Thyroid gland (tissue), 4 donors: ENCODE measurements at regions not wholly inside any gene's neighbourhood (a gene's known extent, or its start where the extent isn't known, plus 50 kb on each side); places are given as distances from the start of the nearest gene placed in this dataset.

Experiments
- DNase-seq, 2 donors: peaks; one replicate each; pipeline ENCODE4 v3.0.0-alpha.2; 2019
- H3K27ac ChIP-seq, 3 donors: fragments of 200-600 bp; sonication (generic); 1 replicate in 2 of 3; 2 replicates in 1 of 3; pipeline ENCODE4 v1.5.1; 2016 to 2019; ENCODE audit warnings: mild to moderate bottlenecking in 1 of 3, moderate library complexity in 1 of 3
- H3K27me3 ChIP-seq: fragments of 200-600 bp; sonication (generic); one replicate; pipeline ENCODE4 v1.5.1; 2019
- H3K36me3 ChIP-seq, 2 donors: fragments of 200-600 bp; sonication (generic); one replicate each; pipeline ENCODE4 v1.5.1; 2016 to 2019
- H3K4me1 ChIP-seq, 2 donors: fragments of 200-600 bp; sonication (generic); one replicate each; pipeline ENCODE4 v1.5.1; 2017 to 2019
- H3K4me3 ChIP-seq, 3 donors: fragments of 200-600 bp; sonication (generic); replicated peaks in 1 of 3; 1 replicate in 2 of 3; 2 replicates in 1 of 3; pipeline ENCODE4 v1.5.1; 2016; ENCODE audit warnings: mild to moderate bottlenecking in 1 of 3
- H3K9me3 ChIP-seq: fragments of 200-600 bp; sonication (generic); one replicate; pipeline ENCODE4 v1.5.1; 2017
- CTCF ChIP-seq, 6 experiments: fragments of 200-600 bp in 3 of 6; fragments of 450-650 bp in 3 of 6; sonication (generic) in 3 of 6; IDR thresholded peaks; one replicate each; pipeline ENCODE4 v1.5.1; 2016 to 2019; ENCODE audit warnings: antibody characterized with exemption in 6 of 6, mild to moderate bottlenecking in 2 of 6, inconsistent platforms in 1 of 6, moderate library complexity in 1 of 6
- POLR2A ChIP-seq, 2 donors: fragments of 450-650 bp; IDR thresholded peaks; one replicate each; pipeline ENCODE4 v1.6.1; 2017; ENCODE audit warnings: antibody characterized with exemption in 2 of 2, mild to moderate bottlenecking in 2 of 2, moderate library complexity in 1 of 2
- WGBS, 2 donors: methylation state at CpG; one replicate each; pipeline ENCODE4 v1.1.5; 2017; 5-methylcytosine and 5-hydroxymethylcytosine counted together
- intact Hi-C: fragments of 100-400 bp; cut with DNase I; formaldehyde crosslinking; loops from one replicate; pipeline ENCODE4 v1.15.1; 2023

GRCh38 chr7:12741951-12742575 lies 54.6 kb downstream of the ARL4A start:
- TF ChIP-seq CTCF (IDR thresholded peaks at IDR 0.05) (no peak), POLR2A (IDR thresholded peaks at IDR 0.05) (no peak)
- Histone ChIP-seq H3K4me3 (no peak overlapping the region), H3K36me3 (no peaks in the 10 kb centered on the region), H3K4me1 (peaks cover 7 to 20% of the 10 kb centered on the region in 2 donors), H3K27me3 (no peaks in the 10 kb centered on the region), H3K27ac (no peak overlapping the region), H3K9me3 (no peaks in the 10 kb centered on the region)
- DNase-seq, result no peak
- 0 to 46% methylated on average over 1 of the region's 1 CpG for WGBS, 2 donors
- intact Hi-C loops, result no loop called here

- Histone ChIP-seq H3K4me3 (no peak overlapping the region), H3K4me1 (no peaks in the 10 kb centered on the region), H3K27ac (no peak overlapping the region), H3K27me3 (no peaks in the 10 kb centered on the region), H3K9me3 (no peaks in the 10 kb centered on the region), H3K36me3 (no peaks in the 10 kb centered on the region)
- TF ChIP-seq POLR2A (IDR thresholded peaks at IDR 0.05) (no peak), CTCF (IDR thresholded peaks at IDR 0.05) (no peak)
- intact Hi-C loops, result no loop called here
- no peak for DNase-seq
- WGBS, 2 donors, result 61 to 63% methylated on average over 1 of the region's 1 CpG
Observed at GRCh38 chr7:12746211-12746610, 58.8 kb downstream of the ARL4A start.

GRCh38 chr7:12747687-12748306 lies 60.4 kb downstream of the ARL4A start:
- Histone ChIP-seq H3K27ac (no peak overlapping the region), H3K27me3 (no peaks in the 10 kb centered on the region), H3K36me3 (no peaks in the 10 kb centered on the region), H3K9me3 (no peaks in the 10 kb centered on the region), H3K4me1 (no peaks in the 10 kb centered on the region), H3K4me3 (no peak overlapping the region)
- TF ChIP-seq POLR2A (IDR thresholded peaks at IDR 0.05) (no peak), CTCF (IDR thresholded peaks at IDR 0.05) (no peak)
- no peak for DNase-seq
- WGBS, 2 donors, result 92 to 96% methylated on average over 10 of the region's 10 CpGs
- intact Hi-C loops, result no loop called here

- H3K9me3 ChIP-seq, result no peaks in the 10 kb centered on the region
- no peak for TF ChIP-seq POLR2A (IDR thresholded peaks at IDR 0.05)
- TF ChIP-seq CTCF (IDR thresholded peaks at IDR 0.05), result no peak
- DNase-seq, result no peak
- intact Hi-C loops, result no loop called here
- no peaks in the 10 kb centered on the region for H3K36me3 ChIP-seq
- no peak overlapping the region for H3K27ac ChIP-seq
- no peaks in the 10 kb centered on the region for H3K4me1 ChIP-seq
- H3K4me3 ChIP-seq, result no peak overlapping the region
- 74 to 79% methylated on average over 3 of the region's 3 CpGs for WGBS, 2 donors
- H3K27me3 ChIP-seq, result no peaks in the 10 kb centered on the region
Observed at GRCh38 chr7:12749069-12749468, 61.6 kb downstream of the ARL4A start.

- WGBS, 2 donors, result 95 to 100% methylated on average over 2 of the region's 2 CpGs
- no peak for DNase-seq
Observed at GRCh38 chr7:12749746-12750145, 62.3 kb downstream of the ARL4A start.

More at GRCh38 chr7:12749746-12750145, 62.3 kb downstream of the ARL4A start:
- intact Hi-C loops, result no loop called here
- no peak overlapping the region for H3K27ac ChIP-seq
- TF ChIP-seq POLR2A (IDR thresholded peaks at IDR 0.05) (no peak), CTCF (IDR thresholded peaks at IDR 0.05) (no peak)
- H3K4me1 ChIP-seq, result no peaks in the 10 kb centered on the region
- H3K27me3 ChIP-seq, result no peaks in the 10 kb centered on the region
- H3K36me3 ChIP-seq, result no peaks in the 10 kb centered on the region
- no peak overlapping the region for H3K4me3 ChIP-seq
- no peaks in the 10 kb centered on the region for H3K9me3 ChIP-seq
